NB4 (cell line): ENCODE measurements at regions not wholly inside any gene's neighbourhood (a gene's known extent, or its start where the extent isn't known, plus 50 kb on each side); places are given as distances from the start of the nearest gene placed in this dataset.

Experiments
- CTCF ChIP-seq: IDR thresholded peaks from one replicate; pipeline ENCODE4 v1.5.1; 2012; ENCODE audit warnings: low read depth, low read length
- MYC ChIP-seq: IDR thresholded peaks from 2 replicates; pipeline ENCODE4 v1.6.1; 2011; ENCODE audit warnings: low read depth, low read length
- POLR2A ChIP-seq: IDR thresholded peaks from 2 replicates; pipeline ENCODE4 v1.6.1; 2011; ENCODE audit warnings: mild to moderate bottlenecking; ENCODE audit not compliant: insufficient read length; ENCODE audit errors: extremely low read depth

GRCh38 chr3:139234491-139234890 lies 109.3 kb upstream of the MRPS22 start:
- TF ChIP-seq CTCF (no peak), POLR2A (no peak), MYC (no peak)
